K562 (cell line): ENCODE measurements at regions not wholly inside any gene's neighbourhood (a gene's known extent, or its start where the extent isn't known, plus 50 kb on each side); places are given as distances from the start of the nearest gene placed in this dataset.

Experiments used
- DNMT1 ChIP-seq: fragments of 450-650 bp; IDR thresholded peaks from 2 replicates; pipeline ENCODE4 v1.6.1; 2016; ENCODE audit warnings: antibody characterized with exemption, mild to moderate bottlenecking
- KAT8 ChIP-seq: fragments of 450-650 bp; IDR thresholded peaks from 2 replicates; pipeline ENCODE4 v1.6.1; 2016; ENCODE audit warnings: low read depth, mild to moderate bottlenecking
- KDM4B ChIP-seq, 2 experiments: fragments of 450-650 bp in 1 of 2; sonication (generic) in 1 of 2; IDR thresholded peaks; 2 replicates each; pipeline ENCODE4 v1.6.1; 2016 to 2017; ENCODE audit warnings: borderline replicate concordance in 2 of 2, antibody characterized with exemption in 1 of 2, low read depth in 1 of 2, mild to moderate bottlenecking in 1 of 2
- RHOXF2B ChIP-seq: fragments of 250-450 bp; sonication (Bioruptor Pico); conservative IDR thresholded peaks from 2 replicates; pipeline ENCODE4 v1.5.1; 2021
- ZNF197 ChIP-seq: fragments of 200-800 bp; sonication (Bioruptor generic); IDR thresholded peaks from 2 replicates; pipeline ENCODE4 v1.6.1; 2016; ENCODE audit warnings: low read depth, missing genetic modification characterization, missing compliant biosample characterization
- ZNF436 ChIP-seq: fragments of 250-450, 450-650 bp; sonication (Bioruptor Pico); formaldehyde crosslinking; IDR thresholded peaks from 2 replicates; pipeline ENCODE4 v1.7.0; 2020; ENCODE audit warnings: mild to moderate bottlenecking
- ZNF766 ChIP-seq: fragments of 200-800 bp; sonication (Bioruptor generic); conservative IDR thresholded peaks from 2 replicates; pipeline ENCODE4 v1.6.1; 2016; ENCODE audit warnings: missing genetic modification characterization, missing compliant biosample characterization
- TF ChIP-seq, protein P1 (sequence below): sonication (generic); formaldehyde crosslinking; IDR thresholded peaks from 2 replicates; pipeline ENCODE4 v1.8.0; 2022; ENCODE audit warnings: mild to moderate bottlenecking, missing genetic modification reagents
- TF ChIP-seq, protein P2 (sequence below): sonication (generic); IDR thresholded peaks from 2 replicates; pipeline ENCODE4 v1.6.1; 2016
- TF ChIP-seq, protein P3 (sequence below): sonication (generic); formaldehyde crosslinking; IDR thresholded peaks from 2 replicates; pipeline ENCODE4 v1.8.1; 2023; ENCODE audit warnings: mild to moderate bottlenecking, missing genetic modification reagents

DNA sequence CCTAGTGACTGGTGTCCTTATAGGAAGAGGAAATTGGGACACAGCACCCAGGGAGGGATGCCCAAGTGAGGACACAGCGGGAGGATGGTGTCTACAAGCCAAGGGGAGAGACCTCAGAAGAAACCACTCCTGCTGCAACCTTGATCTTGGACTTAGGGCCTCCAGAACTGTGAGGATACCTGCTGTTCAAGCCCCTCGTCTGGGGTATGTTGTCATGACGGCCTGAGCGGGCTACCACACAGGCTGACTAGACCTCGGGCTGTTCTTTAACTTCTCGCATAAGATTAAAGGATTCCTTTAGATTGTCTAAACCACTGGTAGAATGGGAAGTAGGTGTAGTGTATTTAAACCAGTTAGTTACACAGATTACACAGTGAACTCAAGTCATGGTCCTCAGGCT lies 138.3 kb downstream of the ASB1 start (continued):
- TF ChIP-seq, protein P1, sequence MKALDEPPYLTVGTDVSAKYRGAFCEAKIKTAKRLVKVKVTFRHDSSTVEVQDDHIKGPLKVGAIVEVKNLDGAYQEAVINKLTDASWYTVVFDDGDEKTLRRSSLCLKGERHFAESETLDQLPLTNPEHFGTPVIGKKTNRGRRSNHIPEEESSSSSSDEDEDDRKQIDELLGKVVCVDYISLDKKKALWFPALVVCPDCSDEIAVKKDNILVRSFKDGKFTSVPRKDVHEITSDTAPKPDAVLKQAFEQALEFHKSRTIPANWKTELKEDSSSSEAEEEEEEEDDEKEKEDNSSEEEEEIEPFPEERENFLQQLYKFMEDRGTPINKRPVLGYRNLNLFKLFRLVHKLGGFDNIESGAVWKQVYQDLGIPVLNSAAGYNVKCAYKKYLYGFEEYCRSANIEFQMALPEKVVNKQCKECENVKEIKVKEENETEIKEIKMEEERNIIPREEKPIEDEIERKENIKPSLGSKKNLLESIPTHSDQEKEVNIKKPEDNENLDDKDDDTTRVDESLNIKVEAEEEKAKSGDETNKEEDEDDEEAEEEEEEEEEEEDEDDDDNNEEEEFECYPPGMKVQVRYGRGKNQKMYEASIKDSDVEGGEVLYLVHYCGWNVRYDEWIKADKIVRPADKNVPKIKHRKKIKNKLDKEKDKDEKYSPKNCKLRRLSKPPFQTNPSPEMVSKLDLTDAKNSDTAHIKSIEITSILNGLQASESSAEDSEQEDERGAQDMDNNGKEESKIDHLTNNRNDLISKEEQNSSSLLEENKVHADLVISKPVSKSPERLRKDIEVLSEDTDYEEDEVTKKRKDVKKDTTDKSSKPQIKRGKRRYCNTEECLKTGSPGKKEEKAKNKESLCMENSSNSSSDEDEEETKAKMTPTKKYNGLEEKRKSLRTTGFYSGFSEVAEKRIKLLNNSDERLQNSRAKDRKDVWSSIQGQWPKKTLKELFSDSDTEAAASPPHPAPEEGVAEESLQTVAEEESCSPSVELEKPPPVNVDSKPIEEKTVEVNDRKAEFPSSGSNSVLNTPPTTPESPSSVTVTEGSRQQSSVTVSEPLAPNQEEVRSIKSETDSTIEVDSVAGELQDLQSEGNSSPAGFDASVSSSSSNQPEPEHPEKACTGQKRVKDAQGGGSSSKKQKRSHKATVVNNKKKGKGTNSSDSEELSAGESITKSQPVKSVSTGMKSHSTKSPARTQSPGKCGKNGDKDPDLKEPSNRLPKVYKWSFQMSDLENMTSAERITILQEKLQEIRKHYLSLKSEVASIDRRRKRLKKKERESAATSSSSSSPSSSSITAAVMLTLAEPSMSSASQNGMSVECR = no peak
- TF ChIP-seq ZNF766 (CRISPR knock-in tag) (no peak), RHOXF2B (CRISPR knock-in tag) (no peak), ZNF436 (CRISPR knock-in tag) (no peak), DNMT1 (no peak), KDM4B (IDR thresholded peaks at IDR 0.05; ENCODE audit: borderline replicate concordance in 2 of 2, low read depth in 1 of 2) (no peak), ZNF197 (CRISPR knock-in tag) (no peak), KAT8 (no peak)
- TF ChIP-seq, protein P2, sequence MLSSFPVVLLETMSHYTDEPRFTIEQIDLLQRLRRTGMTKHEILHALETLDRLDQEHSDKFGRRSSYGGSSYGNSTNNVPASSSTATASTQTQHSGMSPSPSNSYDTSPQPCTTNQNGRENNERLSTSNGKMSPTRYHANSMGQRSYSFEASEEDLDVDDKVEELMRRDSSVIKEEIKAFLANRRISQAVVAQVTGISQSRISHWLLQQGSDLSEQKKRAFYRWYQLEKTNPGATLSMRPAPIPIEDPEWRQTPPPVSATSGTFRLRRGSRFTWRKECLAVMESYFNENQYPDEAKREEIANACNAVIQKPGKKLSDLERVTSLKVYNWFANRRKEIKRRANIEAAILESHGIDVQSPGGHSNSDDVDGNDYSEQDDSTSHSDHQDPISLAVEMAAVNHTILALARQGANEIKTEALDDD = no peak
- TF ChIP-seq, protein P3, sequence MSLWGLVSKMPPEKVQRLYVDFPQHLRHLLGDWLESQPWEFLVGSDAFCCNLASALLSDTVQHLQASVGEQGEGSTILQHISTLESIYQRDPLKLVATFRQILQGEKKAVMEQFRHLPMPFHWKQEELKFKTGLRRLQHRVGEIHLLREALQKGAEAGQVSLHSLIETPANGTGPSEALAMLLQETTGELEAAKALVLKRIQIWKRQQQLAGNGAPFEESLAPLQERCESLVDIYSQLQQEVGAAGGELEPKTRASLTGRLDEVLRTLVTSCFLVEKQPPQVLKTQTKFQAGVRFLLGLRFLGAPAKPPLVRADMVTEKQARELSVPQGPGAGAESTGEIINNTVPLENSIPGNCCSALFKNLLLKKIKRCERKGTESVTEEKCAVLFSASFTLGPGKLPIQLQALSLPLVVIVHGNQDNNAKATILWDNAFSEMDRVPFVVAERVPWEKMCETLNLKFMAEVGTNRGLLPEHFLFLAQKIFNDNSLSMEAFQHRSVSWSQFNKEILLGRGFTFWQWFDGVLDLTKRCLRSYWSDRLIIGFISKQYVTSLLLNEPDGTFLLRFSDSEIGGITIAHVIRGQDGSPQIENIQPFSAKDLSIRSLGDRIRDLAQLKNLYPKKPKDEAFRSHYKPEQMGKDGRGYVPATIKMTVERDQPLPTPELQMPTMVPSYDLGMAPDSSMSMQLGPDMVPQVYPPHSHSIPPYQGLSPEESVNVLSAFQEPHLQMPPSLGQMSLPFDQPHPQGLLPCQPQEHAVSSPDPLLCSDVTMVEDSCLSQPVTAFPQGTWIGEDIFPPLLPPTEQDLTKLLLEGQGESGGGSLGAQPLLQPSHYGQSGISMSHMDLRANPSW (CRISPR knock-in tag) = no peak
